MCF 10A (cell line): ENCODE measurements at regions not wholly inside any gene's neighbourhood (a gene's known extent, or its start where the extent isn't known, plus 50 kb on each side); places are given as distances from the start of the nearest gene placed in this dataset.

Experiments used
- BruUV-seq: library from RNA; stranded (reverse); fragments of 400-500 nt; replicated peaks from 2 replicates; lab custom pipeline; 2021; lab: Mats Ljungman, UMichigan
- CTCF ChIA-PET: fragments of 300-600 bp; sonication (Branson Sonifier 250); formaldehyde crosslinking; extraction: SDS; loops from one replicate; lab custom pipeline; 2021; ENCODE audit warnings: antibody characterized with exemption, inconsistent platforms; lab: Yijun Ruan, JAX
- POLR2A ChIA-PET: fragments of 300-600, 350-650 bp; sonication (Branson Sonifier 250); formaldehyde crosslinking; extraction: SDS; loops from one replicate; lab custom pipeline; 2020; ENCODE audit warnings: antibody characterized with exemption, inconsistent platforms; lab: Yijun Ruan, JAX
- DNase-seq: peaks from one replicate; pipeline ENCODE4 v3.0.0-alpha.2; 2018; ENCODE audit not compliant: unreplicated experiment
- H3K27ac Mint-ChIP-seq: one replicate; pipeline ENCODE4 v1.8.0; 2022; ENCODE audit warnings: mild to moderate bottlenecking, low read depth, mixed read lengths; ENCODE audit not compliant: unreplicated experiment
- H3K27me3 Mint-ChIP-seq: one replicate; pipeline ENCODE4 v1.8.0; 2022; ENCODE audit warnings: mixed read lengths; ENCODE audit not compliant: insufficient read depth, unreplicated experiment
- H3K36me3 Mint-ChIP-seq: one replicate; pipeline ENCODE4 v1.8.0; 2022; ENCODE audit warnings: mild to moderate bottlenecking, moderate library complexity, mixed read lengths; ENCODE audit not compliant: insufficient read depth, unreplicated experiment
- H3K4me1 Mint-ChIP-seq: one replicate; pipeline ENCODE4 v1.8.0; 2022; ENCODE audit warnings: mixed read lengths; ENCODE audit not compliant: insufficient read depth, unreplicated experiment
- H3K4me3 Mint-ChIP-seq: one replicate; pipeline ENCODE4 v1.8.0; 2022; ENCODE audit warnings: mild to moderate bottlenecking, moderate library complexity, mixed read lengths; ENCODE audit not compliant: unreplicated experiment
- H3K9me3 Mint-ChIP-seq: one replicate; pipeline ENCODE4 v1.8.0; 2022; ENCODE audit warnings: mixed read lengths; ENCODE audit not compliant: unreplicated experiment
- intact Hi-C: fragments of 100-400 bp; cut with micrococcal nuclease; formaldehyde crosslinking; loops from 2 replicates; pipeline ENCODE4 v1.14.1; 2022
- TF ChIP-seq, protein P1 (sequence below): fragments of 200-600 bp; IDR thresholded peaks from one replicate; pipeline ENCODE4 v1.8.0; 2022; ENCODE audit warnings: antibody characterized with exemption, mild to moderate bottlenecking; ENCODE audit not compliant: unreplicated experiment

- TF ChIP-seq, protein P1, sequence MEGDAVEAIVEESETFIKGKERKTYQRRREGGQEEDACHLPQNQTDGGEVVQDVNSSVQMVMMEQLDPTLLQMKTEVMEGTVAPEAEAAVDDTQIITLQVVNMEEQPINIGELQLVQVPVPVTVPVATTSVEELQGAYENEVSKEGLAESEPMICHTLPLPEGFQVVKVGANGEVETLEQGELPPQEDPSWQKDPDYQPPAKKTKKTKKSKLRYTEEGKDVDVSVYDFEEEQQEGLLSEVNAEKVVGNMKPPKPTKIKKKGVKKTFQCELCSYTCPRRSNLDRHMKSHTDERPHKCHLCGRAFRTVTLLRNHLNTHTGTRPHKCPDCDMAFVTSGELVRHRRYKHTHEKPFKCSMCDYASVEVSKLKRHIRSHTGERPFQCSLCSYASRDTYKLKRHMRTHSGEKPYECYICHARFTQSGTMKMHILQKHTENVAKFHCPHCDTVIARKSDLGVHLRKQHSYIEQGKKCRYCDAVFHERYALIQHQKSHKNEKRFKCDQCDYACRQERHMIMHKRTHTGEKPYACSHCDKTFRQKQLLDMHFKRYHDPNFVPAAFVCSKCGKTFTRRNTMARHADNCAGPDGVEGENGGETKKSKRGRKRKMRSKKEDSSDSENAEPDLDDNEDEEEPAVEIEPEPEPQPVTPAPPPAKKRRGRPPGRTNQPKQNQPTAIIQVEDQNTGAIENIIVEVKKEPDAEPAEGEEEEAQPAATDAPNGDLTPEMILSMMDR, result no peak
- ChIA-PET POLR2A (no interaction called here), CTCF (interaction anchor here (0.6 kb wide), 2 partner anchors 27 to 272 kb away, joined by 3 read pairs; no protein-coding TSS in a partner anchor)
- DNase-seq, result no peak
- Mint-ChIP-seq H3K27ac (no peak overlapping the region), H3K4me1 (peaks cover 5% of the 10 kb centered on the region), H3K27me3 (no peaks in the 10 kb centered on the region), H3K36me3 (no peaks in the 10 kb centered on the region), H3K9me3 (no peaks in the 10 kb centered on the region), H3K4me3 (no peak overlapping the region)
- BruUV-seq, result no TSS peak
- intact Hi-C loops, result no loop called here
Measured at GRCh38 chr3:66778107-66778506, 220.0 kb upstream of the KBTBD8 start.

DNA sequence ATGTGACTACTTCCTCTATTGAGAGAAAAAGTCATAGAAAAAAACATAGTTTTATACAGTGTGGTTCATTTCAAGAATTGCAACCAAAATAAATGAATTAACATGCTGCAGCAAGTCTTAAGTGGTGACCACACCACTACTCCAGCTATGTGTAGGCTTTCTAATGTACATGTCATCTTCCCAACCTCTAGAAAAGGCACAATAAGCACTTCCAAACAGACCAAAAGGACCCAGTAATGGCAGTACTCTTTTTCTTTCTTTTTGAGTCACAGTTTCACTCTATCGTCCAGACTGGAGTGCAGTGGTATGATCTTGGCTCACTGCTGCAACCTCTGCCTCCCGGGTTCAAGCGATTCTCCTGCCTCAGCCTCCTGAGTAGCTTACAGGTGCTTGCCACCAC is 219.3 kb upstream of the KBTBD8 start:
- TF ChIP-seq, protein P1, result no peak
- POLR2A ChIA-PET, result no interaction called here
- no peaks in the 10 kb centered on the region for H3K9me3 Mint-ChIP-seq
- no peaks in the 10 kb centered on the region for H3K27me3 Mint-ChIP-seq
- no peak overlapping the region for H3K27ac Mint-ChIP-seq
- no TSS peak for BruUV-seq
- H3K4me3 Mint-ChIP-seq, result no peak overlapping the region
- DNase-seq, result no peak
- peaks cover 5% of the 10 kb centered on the region for H3K4me1 Mint-ChIP-seq
- intact Hi-C loops, result no loop called here
- CTCF ChIA-PET, result no interaction called here
- H3K36me3 Mint-ChIP-seq, result no peaks in the 10 kb centered on the region

DNA sequence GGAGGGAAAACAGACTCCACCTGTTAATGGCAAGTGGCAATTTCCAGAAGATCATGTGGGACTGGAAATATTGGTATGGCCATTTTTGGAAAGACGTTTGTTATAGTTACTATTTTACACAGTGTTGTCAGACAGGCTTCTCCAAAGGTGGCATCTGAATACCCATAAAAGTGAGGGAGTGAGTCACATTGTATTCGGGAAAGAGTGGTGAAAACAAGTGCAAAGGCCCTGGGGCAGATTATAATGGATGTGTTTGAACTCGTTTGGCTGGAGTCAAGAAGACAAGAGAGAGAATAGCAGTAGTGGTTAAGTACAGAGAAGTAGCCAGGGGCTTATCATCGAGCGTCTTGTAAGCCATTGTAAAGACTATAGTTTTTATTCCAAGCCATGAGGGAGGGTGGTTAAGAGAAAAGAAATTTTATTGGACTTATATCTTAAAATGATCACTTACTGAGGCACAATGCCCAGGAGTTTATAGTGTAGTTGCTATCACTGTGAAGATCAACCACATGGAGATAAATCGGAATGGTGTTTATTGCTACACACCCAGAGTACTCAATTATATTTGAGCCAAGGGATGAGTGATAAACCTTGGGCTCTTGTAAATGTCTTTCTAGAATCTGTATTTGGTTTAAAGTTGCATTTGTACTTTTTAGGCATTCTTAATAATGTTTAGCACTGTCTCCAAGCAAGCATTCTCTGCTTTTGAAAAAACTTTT is 212.8 kb upstream of the KBTBD8 start:
- Mint-ChIP-seq H3K9me3 (no peaks in the 10 kb centered on the region), H3K36me3 (no peaks in the 10 kb centered on the region), H3K4me3 (no peak overlapping the region), H3K27me3 (no peaks in the 10 kb centered on the region), H3K27ac (no peak overlapping the region), H3K4me1 (no peaks in the 10 kb centered on the region)
- intact Hi-C loops, result no loop called here
- DNase-seq, result peak; percentile 27
- ChIA-PET POLR2A (no interaction called here), CTCF (no interaction called here)
- no TSS peak for BruUV-seq
- TF ChIP-seq, protein P1, result no peak

GRCh38 chr3:66789580-66790237 is 208.4 kb upstream of the KBTBD8 start:
- no peak for DNase-seq
- TF ChIP-seq, protein P1, result no peak
- Mint-ChIP-seq H3K27me3 (no peaks in the 10 kb centered on the region), H3K27ac (no peak overlapping the region), H3K36me3 (no peaks in the 10 kb centered on the region), H3K9me3 (no peaks in the 10 kb centered on the region), H3K4me1 (no peaks in the 10 kb centered on the region), H3K4me3 (no peak overlapping the region)
- intact Hi-C loops, result no loop called here
- CTCF ChIA-PET, result interaction anchor here (1.2 kb wide), 1 partner anchor 382 kb away, joined by 3 read pairs; no protein-coding TSS in a partner anchor
- POLR2A ChIA-PET, result no interaction called here
- BruUV-seq, result no TSS peak
